GM18858 (cell line): ENCODE measurements at regions not wholly inside any gene's neighbourhood (a gene's known extent, or its start where the extent isn't known, plus 50 kb on each side); places are given as distances from the start of the nearest gene placed in this dataset.
A peak's percentile ranks its signal among the peaks of the same experiment; 100 is the strongest.
"Not testable (repeated sequence)": the region's sequence is repeated elsewhere in the genome, so short reads cannot be mapped to it uniquely, and the experiment has no call there.

Source experiments
- ATAC-seq: cut with Tn5 transposase; IDR thresholded peaks from one replicate; pipeline ENCODE4 v1.9.1; 2021; ENCODE audit not compliant: unreplicated experiment

GRCh38 chr6:68080074-68080473, 555.0 kb upstream of the ADGRB3 start:
- no peak for ATAC-seq

DNA sequence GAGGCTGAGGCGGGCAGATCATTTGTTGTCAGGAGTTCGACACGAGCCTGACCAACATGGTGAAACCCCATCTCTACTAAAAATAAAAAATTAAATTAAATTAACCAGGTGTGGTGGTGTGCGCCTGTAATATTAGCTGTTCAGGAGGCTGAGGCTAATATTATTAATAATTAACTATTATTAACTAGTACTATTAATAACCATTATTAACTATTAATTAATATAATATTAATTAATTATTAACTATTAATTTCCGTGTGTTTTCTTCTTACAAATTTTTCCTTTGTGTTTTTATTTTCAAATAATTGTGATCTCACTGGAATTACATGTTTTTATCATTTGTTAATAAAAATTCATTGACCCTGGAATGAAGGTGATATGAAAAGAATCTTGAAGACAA, 557.4 kb upstream of the ADGRB3 start:
- ATAC-seq = no peak

DNA sequence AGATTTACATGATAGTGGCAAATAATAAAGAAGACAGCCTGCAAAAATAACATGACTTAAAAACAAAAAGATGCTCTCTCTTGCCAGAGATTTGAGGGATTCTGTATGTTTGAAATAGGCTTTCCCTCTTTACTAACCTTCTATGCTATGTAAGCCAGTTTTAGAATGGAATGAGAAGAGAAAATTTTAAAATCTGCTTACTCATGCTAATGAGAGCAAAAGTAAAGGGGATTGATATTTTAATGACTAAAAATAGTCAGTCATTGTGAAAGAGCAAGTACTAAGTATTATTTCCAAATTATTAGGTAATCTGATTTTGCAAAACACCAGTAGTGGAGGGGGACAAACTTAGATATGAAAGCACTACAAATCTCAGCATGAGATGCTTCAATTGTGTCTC, 563.3 kb upstream of the ADGRB3 start:
- ATAC-seq = no peak

DNA sequence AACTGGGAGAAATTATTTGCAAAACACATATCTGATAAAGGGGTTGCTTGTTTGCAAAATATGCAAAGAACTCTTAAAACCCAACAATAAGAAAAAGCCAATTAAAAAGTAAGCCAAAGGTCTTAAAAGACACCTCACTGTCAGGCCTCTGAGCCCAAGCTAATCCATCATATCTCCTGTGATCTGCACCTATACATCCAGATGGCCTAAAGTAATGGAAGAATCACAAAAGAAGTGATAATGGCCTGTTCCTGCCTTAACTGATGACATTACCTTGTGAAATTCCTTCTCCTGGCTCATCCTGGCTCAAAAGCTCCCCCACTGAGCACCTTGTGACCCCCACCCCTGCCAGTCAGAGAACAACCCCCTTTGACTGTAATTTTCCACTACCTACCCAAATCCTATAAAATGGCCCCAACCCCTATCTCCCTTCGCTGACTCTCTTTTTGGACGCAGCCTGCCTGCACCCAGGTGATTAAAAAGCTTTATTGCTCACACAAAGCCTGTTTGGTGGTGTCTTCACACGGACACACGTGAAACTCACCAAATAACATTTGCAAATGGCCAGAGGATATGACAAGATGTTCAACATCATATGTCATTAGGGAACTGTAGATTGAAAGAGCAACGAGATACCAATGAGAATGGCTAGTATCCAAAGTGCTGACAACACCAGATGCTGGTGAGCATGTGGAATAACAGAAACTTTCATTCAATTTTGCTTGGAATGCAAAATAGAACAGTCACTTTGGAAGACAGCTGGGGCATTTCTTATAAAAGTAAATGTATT, 565.0 kb upstream of the ADGRB3 start:
- ATAC-seq = no peak

DNA sequence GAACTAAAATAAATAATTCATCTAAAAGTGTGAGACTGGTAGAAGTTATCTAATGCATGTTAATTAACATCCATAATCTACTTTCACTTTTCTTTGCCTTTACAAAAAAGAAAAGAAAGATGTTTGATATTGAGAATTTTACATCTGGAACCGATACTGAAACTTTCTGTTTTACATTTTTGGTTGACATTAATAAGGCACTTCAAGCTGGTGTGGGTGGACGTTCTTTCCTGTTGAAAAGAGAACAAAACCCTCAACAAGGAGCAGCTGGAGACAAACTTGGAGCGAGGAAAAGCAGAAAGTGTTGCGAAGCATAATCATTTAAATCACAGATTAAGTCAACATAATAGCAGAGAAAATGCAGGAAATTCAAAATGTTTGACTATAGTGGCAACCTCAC, 575.2 kb upstream of the ADGRB3 start:
- no peak for ATAC-seq

GRCh38 chr6:68059261-68059660, 575.8 kb upstream of the ADGRB3 start:
- ATAC-seq = no peak

- ATAC-seq = not testable (repeated sequence)
Measured at GRCh38 chr6:68056596-68056995, 578.5 kb upstream of the ADGRB3 start.

GRCh38 chr6:68054756-68055155, 580.3 kb upstream of the ADGRB3 start:
- ATAC-seq = no peak

- no peak for ATAC-seq
Measured at GRCh38 chr6:68053805-68054373, 581.2 kb upstream of the ADGRB3 start.

DNA sequence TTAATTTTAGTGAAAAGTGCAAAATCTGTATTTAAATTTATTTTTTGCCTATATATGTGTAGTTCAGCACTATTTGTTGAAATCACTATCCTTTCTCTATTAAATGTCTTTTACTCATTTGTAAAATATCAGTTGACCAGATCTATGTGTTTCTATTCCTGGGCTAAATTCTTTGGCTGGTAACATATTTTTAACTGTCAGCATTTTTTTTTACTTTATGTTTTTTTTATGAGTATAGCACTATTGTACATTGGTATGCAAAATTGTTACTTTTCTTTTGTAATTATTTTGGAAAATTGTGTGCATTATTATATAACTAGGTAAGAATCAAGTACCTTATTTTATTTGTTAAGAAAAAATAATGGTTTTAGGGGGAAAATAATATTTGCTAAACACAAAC, 582.8 kb upstream of the ADGRB3 start:
- ATAC-seq = no peak

DNA sequence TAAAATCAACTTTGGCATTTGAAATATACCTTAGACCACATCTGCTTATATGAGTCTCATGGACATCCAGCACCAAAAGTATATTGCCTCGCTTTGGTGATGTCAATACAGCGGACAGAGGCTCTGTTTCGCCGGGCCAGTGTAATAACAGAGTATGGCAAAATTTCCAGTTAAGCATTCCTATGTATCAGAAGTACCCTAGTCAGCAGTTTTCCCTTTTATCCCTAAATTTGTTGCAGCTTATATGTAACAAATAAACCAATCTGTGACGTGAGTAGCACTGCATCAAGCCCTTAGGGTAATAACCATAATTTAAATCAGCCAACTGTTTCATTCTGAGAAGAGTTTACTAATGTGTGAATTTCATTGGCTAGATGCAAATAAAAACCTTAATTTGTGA, 585.5 kb upstream of the ADGRB3 start:
- no peak for ATAC-seq

DNA sequence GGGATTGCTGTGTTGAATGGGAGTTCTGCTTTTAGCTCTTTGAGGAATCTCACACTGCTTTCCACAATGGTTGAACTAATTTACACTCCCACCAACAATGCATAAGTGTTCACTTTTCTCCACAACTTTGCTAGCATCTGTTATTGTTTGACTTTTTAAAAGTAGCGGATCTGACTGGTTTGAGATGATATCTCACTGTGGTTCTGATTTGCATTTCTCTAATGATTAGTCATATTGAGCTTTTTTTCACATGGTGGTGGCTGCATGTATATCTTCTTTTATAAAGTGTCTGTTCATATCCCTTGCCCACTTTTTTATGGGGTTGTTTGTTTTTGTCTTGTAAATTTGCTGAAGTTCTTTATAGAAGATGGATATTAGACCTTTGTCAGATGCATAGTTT, 588.3 kb upstream of the ADGRB3 start:
- peak; percentile 42 for ATAC-seq

GRCh38 chr6:68046302-68046701, 588.8 kb upstream of the ADGRB3 start:
- ATAC-seq = no peak

GRCh38 chr6:68045193-68045592, 589.9 kb upstream of the ADGRB3 start:
- no peak for ATAC-seq

DNA sequence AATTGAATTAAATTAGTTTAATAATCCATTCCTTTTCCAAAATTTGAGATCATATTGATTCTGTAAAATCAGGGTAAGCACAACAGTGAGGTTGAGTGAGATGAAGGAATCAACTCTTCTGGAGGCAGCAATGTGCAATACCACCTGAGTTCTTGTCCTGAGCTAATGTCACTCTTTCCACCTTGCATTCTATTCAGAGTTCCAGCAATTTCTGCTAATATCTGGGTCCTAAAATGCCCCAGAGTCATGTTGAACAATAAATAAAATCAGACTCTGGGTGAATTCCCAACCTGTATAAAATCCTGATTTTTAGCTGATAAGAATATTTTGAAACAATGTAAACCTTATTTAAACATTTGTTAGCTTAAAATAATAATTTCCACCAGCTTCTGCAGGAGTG, 590.8 kb upstream of the ADGRB3 start:
- no peak for ATAC-seq

GRCh38 chr6:68043122-68043398, 592.0 kb upstream of the ADGRB3 start:
- ATAC-seq = no peak

DNA sequence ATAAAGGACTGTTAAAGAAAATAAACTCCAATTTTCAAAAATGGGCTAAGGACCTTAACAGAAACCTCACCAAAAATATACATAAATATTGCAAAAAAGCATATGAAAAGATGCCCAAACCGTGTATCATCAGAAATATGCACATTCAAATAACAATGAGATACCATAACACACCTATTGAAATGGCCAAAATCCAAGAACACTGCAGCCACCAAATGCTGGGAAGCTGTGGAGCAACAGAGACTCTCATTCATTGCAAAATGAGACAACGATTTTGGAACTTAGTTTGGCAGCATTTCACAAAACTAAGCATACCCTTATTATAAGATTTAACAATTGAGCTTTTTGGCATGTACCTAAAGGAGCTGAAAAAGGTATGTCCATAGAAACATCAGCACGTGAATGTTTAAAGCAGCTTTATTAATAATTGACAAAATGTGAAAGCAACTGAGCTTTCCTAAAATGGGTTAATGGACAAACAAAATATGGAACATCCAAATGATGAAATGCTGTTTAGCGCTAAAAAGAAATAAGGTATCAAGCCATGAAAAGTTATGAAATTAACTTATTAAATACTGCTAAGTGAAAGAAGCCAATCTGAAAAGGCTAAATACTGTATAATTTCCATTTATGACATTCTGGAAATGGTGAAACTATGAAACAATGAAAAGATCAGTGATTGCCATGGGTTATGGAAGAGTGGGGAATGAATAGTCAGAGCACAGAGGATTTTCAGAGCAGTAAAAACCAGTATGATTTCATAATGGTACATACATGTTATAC, 592.6 kb upstream of the ADGRB3 start:
- no peak for ATAC-seq

GRCh38 chr6:68040780-68041179, 594.3 kb upstream of the ADGRB3 start:
- no peak for ATAC-seq

DNA sequence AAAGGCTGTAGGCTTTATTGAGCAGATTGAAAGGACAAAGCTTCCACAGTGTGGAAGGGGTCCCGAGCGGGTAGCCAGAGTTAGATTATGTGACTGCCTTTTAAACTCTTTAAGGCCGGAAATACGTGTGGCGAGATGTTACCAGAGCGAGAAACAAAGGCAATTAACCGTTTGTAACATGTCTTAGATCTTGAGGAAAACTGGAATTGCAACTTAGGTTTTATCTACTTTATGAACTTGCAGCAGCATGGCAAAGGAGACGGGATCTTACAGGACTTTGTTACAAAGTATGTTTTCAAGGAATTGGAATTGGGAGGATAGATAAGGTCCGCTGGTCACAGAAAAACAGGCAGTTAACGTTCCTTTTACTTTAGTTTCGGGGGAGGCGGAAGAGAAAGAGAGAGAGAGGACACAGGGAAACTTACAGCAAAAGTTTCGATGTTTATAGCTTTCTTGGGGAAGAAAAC, 594.7 kb upstream of the ADGRB3 start:
- ATAC-seq = no peak

DNA sequence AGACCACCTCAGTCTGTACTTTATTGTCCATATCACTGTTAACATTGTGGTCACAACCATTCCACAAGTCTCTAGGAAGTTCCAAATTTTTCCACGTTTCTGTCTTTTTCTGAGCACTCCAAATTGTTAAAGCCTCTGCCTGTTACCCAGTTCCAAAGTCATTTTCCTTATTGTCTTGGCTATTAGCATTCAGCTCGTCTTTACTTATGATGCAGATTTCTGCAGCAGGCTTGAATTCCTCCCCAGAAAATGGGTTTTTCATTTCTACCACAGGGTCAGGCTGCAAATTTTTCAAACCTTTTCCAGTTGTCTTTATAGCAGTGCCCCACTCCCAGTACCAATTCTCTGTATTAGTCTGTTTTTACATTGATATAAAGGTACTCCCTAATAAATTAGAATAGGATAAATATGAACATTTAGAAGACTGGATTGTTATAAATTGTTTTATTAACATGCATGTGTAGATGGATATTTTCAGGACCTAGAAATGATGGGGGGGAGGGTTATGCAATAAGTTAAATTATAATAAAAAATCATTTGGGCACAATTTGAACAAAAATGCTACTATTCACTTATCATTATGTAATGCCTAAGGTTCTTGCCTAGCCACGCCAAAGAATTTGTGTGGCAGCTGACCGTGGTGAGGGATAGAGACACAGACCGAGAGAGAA, 595.3 kb upstream of the ADGRB3 start:
- ATAC-seq = no peak

DNA sequence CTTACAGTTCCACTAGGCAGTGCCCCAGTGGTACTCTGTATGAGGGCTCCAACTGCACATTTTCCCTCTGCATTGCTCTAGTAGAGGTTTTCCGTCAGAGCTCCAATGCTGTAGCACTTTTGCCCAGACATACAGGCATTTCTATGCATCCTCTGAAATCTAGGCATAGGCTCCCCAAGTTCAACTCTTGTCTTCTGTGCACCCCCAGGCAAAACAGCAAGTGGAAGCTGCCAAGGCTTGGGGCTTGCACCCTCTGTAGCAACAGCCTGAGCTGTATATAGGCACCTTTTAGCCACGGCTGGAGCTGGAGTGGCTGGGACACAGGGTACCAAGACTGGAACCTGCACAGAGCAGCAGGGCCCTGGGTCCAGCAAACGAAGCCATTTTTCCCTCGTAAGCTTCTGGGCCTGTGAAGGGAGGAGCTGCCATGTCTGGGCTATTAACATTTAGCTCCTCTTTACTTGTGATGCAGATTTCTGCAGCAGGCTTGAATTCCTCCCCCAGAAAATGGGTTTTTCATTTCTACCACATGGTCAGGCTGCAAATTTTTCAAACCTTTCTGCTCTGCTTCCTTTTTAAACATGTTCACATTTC, 596.2 kb upstream of the ADGRB3 start:
- ATAC-seq = no peak
